ENCODE measurements at regions not wholly inside any gene's neighbourhood (a gene's known extent, or its start where the extent isn't known, plus 50 kb on each side); places are given as distances from the start of the nearest gene placed in this dataset.
A peak's percentile ranks its signal among the peaks of the same experiment; 100 is the strongest.

DNA sequence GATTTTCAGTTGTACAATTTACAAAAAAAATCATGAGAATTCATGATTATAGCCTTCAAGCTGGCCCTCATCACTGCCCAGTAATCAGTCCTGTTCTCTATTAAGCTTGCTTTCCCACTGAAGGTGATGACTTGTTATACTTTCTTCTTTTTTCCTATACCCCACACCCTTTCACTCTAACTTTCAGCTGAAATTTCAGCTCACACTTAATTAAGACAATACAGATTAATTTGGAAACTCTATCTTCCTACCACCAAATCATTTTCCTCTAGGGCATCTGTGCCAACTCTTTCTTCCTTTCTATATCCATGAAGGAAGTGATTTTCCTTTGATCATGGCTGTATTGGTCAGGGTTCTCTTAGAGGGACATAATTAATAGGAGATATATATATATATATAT is 449.9 kb downstream of the CD109 start:
- Histone ChIP-seq H3K27me3 (no peaks in the 10 kb centered on the region), H3K27ac (no peak overlapping the region), H3K4me1 (no peaks in the 10 kb centered on the region), H3K36me3 (replicated peaks in 1 of 2; ENCODE audit: insufficient read depth in 1 of 2, low read depth in 2 of 2) (no peaks in the 10 kb centered on the region), H3K4me3 (no peak overlapping the region), H3K9me3 (no peaks in the 10 kb centered on the region)
- TF ChIP-seq, protein P1, sequence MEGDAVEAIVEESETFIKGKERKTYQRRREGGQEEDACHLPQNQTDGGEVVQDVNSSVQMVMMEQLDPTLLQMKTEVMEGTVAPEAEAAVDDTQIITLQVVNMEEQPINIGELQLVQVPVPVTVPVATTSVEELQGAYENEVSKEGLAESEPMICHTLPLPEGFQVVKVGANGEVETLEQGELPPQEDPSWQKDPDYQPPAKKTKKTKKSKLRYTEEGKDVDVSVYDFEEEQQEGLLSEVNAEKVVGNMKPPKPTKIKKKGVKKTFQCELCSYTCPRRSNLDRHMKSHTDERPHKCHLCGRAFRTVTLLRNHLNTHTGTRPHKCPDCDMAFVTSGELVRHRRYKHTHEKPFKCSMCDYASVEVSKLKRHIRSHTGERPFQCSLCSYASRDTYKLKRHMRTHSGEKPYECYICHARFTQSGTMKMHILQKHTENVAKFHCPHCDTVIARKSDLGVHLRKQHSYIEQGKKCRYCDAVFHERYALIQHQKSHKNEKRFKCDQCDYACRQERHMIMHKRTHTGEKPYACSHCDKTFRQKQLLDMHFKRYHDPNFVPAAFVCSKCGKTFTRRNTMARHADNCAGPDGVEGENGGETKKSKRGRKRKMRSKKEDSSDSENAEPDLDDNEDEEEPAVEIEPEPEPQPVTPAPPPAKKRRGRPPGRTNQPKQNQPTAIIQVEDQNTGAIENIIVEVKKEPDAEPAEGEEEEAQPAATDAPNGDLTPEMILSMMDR (IDR thresholded peaks at IDR 0.05), result no peak
- intact Hi-C loops (cut with DNase I), result no loop called here
- ATAC-seq (no peak), DNase-seq (no peak)

DNA sequence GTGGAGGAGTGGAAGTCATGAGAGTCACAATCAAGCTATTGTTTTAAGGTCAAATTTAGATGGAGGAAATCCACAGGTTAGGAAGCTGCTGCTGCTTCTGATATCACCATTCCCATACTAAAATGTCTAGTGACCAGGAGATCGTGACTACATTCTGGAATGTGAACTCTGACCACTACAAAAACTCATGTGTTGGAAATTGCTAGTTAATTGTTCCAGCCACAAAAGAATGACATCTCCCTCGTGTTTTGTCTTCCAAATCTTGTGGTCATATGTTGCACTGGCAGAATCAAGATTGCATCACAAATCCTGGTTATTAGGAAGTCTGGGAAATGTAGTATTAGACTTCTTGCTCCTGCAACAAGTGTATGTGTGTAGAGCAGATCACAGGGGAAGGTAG is 441.9 kb downstream of the CD109 start:
- WGBS, 2 donors, result 3 to 7% methylated on average over 2 of the region's 2 CpGs
- ATAC-seq, result peak; percentile 18

DNA sequence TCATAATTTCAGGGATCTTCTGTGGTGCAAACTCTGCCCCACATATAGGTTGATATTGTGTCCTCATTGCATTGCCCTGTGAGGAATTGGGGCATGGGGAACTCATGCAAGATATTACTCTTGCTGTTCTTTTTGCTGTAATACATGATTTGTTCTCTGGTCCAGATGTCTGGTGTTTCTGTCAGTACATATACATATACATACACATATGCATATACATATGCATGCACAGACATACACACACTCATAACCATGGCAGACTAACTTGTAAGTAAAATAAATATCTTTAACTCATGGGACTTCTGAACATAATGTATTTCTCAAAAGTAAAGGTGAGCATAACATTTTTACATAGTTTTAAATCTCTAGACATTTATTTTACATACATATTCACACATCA is 438.3 kb downstream of the CD109 start:
- intact Hi-C loops (cut with DNase I), result no loop called here

More for the DNA sequence above, 441.9 kb downstream of the CD109 start:
- TF ChIP-seq POLR2A (IDR thresholded peaks at IDR 0.05), result no peak
- TF ChIP-seq, protein P1 (IDR thresholded peaks at IDR 0.05), result no peak
- DNase-seq, result no peak
- intact Hi-C loops (cut with DNase I), result no loop called here
- no peaks in the 10 kb centered on the region for H3K9me3 ChIP-seq
- H3K27me3 ChIP-seq, result no peaks in the 10 kb centered on the region
- H3K27ac ChIP-seq, result no peak overlapping the region
- no peak overlapping the region for H3K4me3 ChIP-seq
- H3K4me1 ChIP-seq, result no peaks in the 10 kb centered on the region
- H3K36me3 ChIP-seq (replicated peaks in 1 of 2; ENCODE audit: insufficient read depth in 1 of 2, low read depth in 2 of 2), result no peaks in the 10 kb centered on the region

DNA sequence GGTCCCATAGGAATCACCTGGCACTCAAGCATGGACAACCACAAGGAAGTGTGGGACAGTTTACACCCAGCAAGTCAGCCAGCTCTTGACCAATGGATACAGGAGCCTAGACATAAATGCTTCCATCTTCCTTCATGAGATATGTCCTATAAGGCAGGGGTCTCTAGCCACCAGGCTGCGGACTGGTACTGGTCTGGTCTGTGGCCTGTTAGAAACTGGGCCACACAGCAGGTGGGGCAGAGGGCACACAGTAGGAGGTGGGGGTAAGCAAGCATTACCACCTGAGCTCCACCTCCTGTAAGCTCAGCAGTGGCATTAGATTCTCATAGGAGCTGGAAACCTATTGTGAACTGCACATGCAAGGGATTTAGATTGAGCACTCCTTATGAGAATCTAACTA is 437.1 kb downstream of the CD109 start:
- H3K27me3 ChIP-seq, result no peaks in the 10 kb centered on the region
- intact Hi-C loops (cut with DNase I), result no loop called here
- H3K4me1 ChIP-seq, result no peaks in the 10 kb centered on the region
- no peak overlapping the region for H3K4me3 ChIP-seq
- 60 to 83% methylated on average over 1 of the region's 1 CpG for WGBS, 2 donors
- no peak for DNase-seq
- no peaks in the 10 kb centered on the region for H3K36me3 ChIP-seq (replicated peaks in 1 of 2; ENCODE audit: insufficient read depth in 1 of 2, low read depth in 2 of 2)
- H3K9me3 ChIP-seq, result no peaks in the 10 kb centered on the region
- ATAC-seq, result no peak
- TF ChIP-seq, protein P1 (IDR thresholded peaks at IDR 0.05), result no peak
- no peak overlapping the region for H3K27ac ChIP-seq

More for the DNA sequence above, 438.3 kb downstream of the CD109 start:
- Histone ChIP-seq H3K4me1 (no peaks in the 10 kb centered on the region), H3K27ac (no peak overlapping the region), H3K9me3 (no peaks in the 10 kb centered on the region), H3K27me3 (no peaks in the 10 kb centered on the region), H3K36me3 (replicated peaks in 1 of 2; ENCODE audit: insufficient read depth in 1 of 2, low read depth in 2 of 2) (no peaks in the 10 kb centered on the region), H3K4me3 (no peak overlapping the region)
- TF ChIP-seq, protein P1 (IDR thresholded peaks at IDR 0.05), result no peak
- no peak for TF ChIP-seq POLR2A (IDR thresholded peaks at IDR 0.05)
- no peak for DNase-seq
- no peak for ATAC-seq

DNA sequence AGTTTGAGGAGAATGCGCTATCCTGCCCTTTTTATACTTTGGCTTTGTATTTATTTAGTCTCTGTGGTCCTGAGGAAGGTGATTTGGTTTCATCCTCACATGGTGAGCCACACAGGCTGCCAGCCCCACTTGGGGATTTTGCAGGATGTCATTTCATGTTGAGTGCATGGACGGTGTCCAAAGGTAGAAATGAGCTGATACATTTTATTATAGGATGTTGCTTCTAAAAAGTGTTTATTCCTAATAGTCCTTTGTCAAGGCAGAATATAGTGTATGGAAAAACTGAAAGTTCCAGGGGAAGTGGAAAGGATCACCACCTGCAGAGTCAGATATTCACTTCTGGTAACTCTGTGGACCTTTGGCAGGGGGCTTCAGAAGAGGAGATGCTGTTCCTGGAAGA is 434.6 kb downstream of the CD109 start:
- TF ChIP-seq, protein P1 (IDR thresholded peaks at IDR 0.05), result no peak
- TF ChIP-seq POLR2A (IDR thresholded peaks at IDR 0.05), result no peak
- 64 to 92% methylated on average over 2 of the region's 2 CpGs for WGBS, 2 donors
- ATAC-seq, result no peak
- DNase-seq, result no peak
- Histone ChIP-seq H3K27me3 (no peaks in the 10 kb centered on the region), H3K27ac (no peak overlapping the region), H3K36me3 (replicated peaks in 1 of 2; ENCODE audit: insufficient read depth in 1 of 2, low read depth in 2 of 2) (no peaks in the 10 kb centered on the region), H3K4me1 (no peaks in the 10 kb centered on the region), H3K4me3 (no peak overlapping the region), H3K9me3 (no peaks in the 10 kb centered on the region)
- intact Hi-C loops (cut with DNase I), result no loop called here
